ENCODE measurements at regions not wholly inside any gene's neighbourhood (a gene's known extent, or its start where the extent isn't known, plus 50 kb on each side); places are given as distances from the start of the nearest gene placed in this dataset.

DNA sequence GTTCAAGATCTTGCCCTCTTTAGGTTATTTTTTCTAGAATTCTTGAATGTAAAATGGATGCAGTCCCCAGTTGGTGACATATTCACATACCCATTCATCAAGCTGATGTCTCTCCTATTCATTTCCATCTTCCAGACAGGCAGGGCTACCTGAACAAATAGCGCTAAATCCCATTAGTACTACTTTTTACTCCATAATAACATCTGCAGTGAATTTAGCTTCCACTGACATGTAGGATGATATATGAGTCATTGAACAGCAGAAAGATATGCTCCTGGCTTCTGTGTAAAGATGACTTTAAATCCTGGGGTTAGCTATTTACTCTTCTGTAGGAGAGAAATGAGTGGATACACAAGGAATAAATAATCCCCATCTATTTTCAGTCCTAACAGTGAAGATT lies 194.7 kb downstream of the RND3 start:
- TF ChIP-seq, protein P1, sequence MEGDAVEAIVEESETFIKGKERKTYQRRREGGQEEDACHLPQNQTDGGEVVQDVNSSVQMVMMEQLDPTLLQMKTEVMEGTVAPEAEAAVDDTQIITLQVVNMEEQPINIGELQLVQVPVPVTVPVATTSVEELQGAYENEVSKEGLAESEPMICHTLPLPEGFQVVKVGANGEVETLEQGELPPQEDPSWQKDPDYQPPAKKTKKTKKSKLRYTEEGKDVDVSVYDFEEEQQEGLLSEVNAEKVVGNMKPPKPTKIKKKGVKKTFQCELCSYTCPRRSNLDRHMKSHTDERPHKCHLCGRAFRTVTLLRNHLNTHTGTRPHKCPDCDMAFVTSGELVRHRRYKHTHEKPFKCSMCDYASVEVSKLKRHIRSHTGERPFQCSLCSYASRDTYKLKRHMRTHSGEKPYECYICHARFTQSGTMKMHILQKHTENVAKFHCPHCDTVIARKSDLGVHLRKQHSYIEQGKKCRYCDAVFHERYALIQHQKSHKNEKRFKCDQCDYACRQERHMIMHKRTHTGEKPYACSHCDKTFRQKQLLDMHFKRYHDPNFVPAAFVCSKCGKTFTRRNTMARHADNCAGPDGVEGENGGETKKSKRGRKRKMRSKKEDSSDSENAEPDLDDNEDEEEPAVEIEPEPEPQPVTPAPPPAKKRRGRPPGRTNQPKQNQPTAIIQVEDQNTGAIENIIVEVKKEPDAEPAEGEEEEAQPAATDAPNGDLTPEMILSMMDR (IDR thresholded peaks at IDR 0.05), result no peak
- TF ChIP-seq POLR2A (IDR thresholded peaks at IDR 0.05), result no peak
